Suprapubic skin (tissue), 4 donors: ENCODE measurements at regions not wholly inside any gene's neighbourhood (a gene's known extent, or its start where the extent isn't known, plus 50 kb on each side); places are given as distances from the start of the nearest gene placed in this dataset.

Source experiments
- CTCF ChIP-seq, 2 donors: fragments of 200-600 bp in 1 of 2; fragments of 450-650 bp in 1 of 2; sonication (generic) in 1 of 2; IDR thresholded peaks; one replicate each; pipeline ENCODE4 v1.5.1; 2016 to 2019; ENCODE audit warnings: antibody characterized with exemption in 2 of 2, mild to moderate bottlenecking in 1 of 2, moderate library complexity in 1 of 2
- EP300 ChIP-seq: sonication (generic); formaldehyde crosslinking; IDR thresholded peaks from one replicate; pipeline ENCODE4 v1.6.1; 2017; ENCODE audit warnings: antibody characterized with exemption
- POLR2A ChIP-seq, 2 donors: fragments of 450-650 bp; IDR thresholded peaks; one replicate each; pipeline ENCODE4 v1.6.1; 2017; ENCODE audit warnings: antibody characterized with exemption in 2 of 2, mild to moderate bottlenecking in 2 of 2, moderate library complexity in 2 of 2
- POLR2AphosphoS5 ChIP-seq, 3 donors: sonication (generic); formaldehyde crosslinking; IDR thresholded peaks; one replicate each; pipeline ENCODE4 v1.6.1; 2017; ENCODE audit warnings: antibody characterized with exemption in 3 of 3

- no peak for TF ChIP-seq CTCF (IDR thresholded peaks at IDR 0.05)
- no peak for TF ChIP-seq POLR2AphosphoS5 (IDR thresholded peaks at IDR 0.05)
- TF ChIP-seq POLR2A (IDR thresholded peaks at IDR 0.05): no peak
- TF ChIP-seq EP300: no peak
Measured at GRCh38 chr6:133088931-133089695, 152.0 kb upstream of the EYA4 start.
